Testis (tissue), 2 donors: ENCODE measurements at regions not wholly inside any gene's neighbourhood (a gene's known extent, or its start where the extent isn't known, plus 50 kb on each side); places are given as distances from the start of the nearest gene placed in this dataset.

Experiments
- DNase-seq: peaks from one replicate; pipeline ENCODE4 v3.0.0-alpha.2; 2019
- H3K27ac ChIP-seq, 2 donors: fragments of 200-600 bp; sonication (generic); one replicate each; pipeline ENCODE4 v1.5.1; 2019
- H3K27me3 ChIP-seq: fragments of 200-600 bp; sonication (generic); one replicate; pipeline ENCODE4 v1.5.1; 2019
- H3K36me3 ChIP-seq: fragments of 200-600 bp; sonication (generic); one replicate; pipeline ENCODE4 v1.5.1; 2017; ENCODE audit warnings: low read depth; ENCODE audit errors: missing control alignments
- H3K4me1 ChIP-seq: fragments of 200-600 bp; sonication (generic); one replicate; pipeline ENCODE4 v1.5.1; 2019
- H3K4me3 ChIP-seq, 2 donors: fragments of 200-600 bp; sonication (generic); one replicate each; pipeline ENCODE4 v1.5.1; 2017 to 2019
- H3K9me3 ChIP-seq: fragments of 200-600 bp; sonication (generic); one replicate; pipeline ENCODE4 v1.5.1; 2017
- POLR2A ChIP-seq: fragments of 450-650 bp; IDR thresholded peaks from one replicate; pipeline ENCODE4 v1.6.1; 2017; ENCODE audit warnings: antibody characterized with exemption, mild to moderate bottlenecking, moderate library complexity
- WGBS, 2 donors: methylation state at CpG; one replicate each; pipeline ENCODE4 v1.1.5; 2018; 5-methylcytosine and 5-hydroxymethylcytosine counted together
- intact Hi-C: fragments of 100-400 bp; cut with DNase I; formaldehyde crosslinking; loops from one replicate; pipeline ENCODE4 v1.15.1; 2023; ENCODE audit warnings: low total_unique reads
- TF ChIP-seq, protein P1 (sequence below), 3 experiments: fragments of 450-650 bp in 2 of 3; fragments of 200-600 bp in 1 of 3; sonication (generic) in 1 of 3; IDR thresholded peaks; one replicate each; pipeline ENCODE4 v1.5.1; 2016 to 2019; ENCODE audit warnings: antibody characterized with exemption in 3 of 3, mild to moderate bottlenecking in 2 of 3, moderate library complexity in 1 of 3

- DNase-seq: no peak
- no peaks in the 10 kb centered on the region for H3K36me3 ChIP-seq
- 93% methylated on average over 1 of the region's 1 CpG for WGBS, 2 donors
- no peaks in the 10 kb centered on the region for H3K4me1 ChIP-seq
- H3K27ac ChIP-seq: no peak overlapping the region
- TF ChIP-seq, protein P1, sequence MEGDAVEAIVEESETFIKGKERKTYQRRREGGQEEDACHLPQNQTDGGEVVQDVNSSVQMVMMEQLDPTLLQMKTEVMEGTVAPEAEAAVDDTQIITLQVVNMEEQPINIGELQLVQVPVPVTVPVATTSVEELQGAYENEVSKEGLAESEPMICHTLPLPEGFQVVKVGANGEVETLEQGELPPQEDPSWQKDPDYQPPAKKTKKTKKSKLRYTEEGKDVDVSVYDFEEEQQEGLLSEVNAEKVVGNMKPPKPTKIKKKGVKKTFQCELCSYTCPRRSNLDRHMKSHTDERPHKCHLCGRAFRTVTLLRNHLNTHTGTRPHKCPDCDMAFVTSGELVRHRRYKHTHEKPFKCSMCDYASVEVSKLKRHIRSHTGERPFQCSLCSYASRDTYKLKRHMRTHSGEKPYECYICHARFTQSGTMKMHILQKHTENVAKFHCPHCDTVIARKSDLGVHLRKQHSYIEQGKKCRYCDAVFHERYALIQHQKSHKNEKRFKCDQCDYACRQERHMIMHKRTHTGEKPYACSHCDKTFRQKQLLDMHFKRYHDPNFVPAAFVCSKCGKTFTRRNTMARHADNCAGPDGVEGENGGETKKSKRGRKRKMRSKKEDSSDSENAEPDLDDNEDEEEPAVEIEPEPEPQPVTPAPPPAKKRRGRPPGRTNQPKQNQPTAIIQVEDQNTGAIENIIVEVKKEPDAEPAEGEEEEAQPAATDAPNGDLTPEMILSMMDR (IDR thresholded peaks at IDR 0.05): no peak
- no peak for TF ChIP-seq POLR2A
- H3K4me3 ChIP-seq: no peak overlapping the region
- H3K27me3 ChIP-seq: no peaks in the 10 kb centered on the region
- no peaks in the 10 kb centered on the region for H3K9me3 ChIP-seq
- intact Hi-C loops: no loop called here
These were observed 74.8 kb upstream of the PIK3R1 start for GRCh38 chr5:68140763-68141162.

DNA sequence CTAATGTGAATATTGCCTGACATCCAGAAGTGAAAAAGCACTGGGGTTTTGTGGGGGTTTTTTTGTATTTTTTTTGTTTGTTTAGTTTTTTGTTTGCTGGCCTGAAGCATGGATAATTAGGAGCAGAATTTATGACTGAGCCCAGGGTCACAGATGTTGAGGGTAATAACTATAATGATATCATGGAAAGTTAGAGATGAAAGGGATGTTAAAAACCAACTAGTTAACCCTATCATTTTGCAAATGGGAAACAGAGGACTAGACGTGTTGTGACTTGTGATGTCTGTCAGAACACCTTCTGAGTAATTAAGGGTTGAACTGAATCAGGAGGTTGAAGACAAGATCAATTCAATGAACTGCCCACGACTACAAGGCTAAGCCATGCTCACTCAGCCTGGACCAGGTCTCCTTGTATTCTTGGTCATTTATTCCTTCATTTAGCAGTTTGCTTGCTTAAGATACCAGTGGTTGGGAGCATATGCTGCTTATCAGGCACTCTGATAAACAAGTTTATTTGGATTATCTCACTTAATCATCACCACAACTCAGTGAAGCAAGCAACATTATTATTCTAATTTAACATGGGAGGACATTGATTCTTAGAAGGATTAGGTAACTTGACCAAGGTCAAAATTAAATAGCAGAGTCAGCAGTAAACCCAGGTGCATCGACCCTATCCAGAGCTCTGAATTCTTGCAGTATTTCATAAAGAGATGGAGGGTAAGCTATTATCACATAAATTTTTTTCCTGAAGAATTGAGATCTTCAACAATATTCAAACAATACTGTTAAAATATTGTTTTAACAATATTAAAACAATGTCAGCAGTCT, 75.7 kb upstream of the PIK3R1 start:
- 75 to 84% methylated on average over 3 of the region's 3 CpGs for WGBS, 2 donors
- no peaks in the 10 kb centered on the region for H3K4me1 ChIP-seq
- DNase-seq: no peak
- intact Hi-C loops: no loop called here
- TF ChIP-seq, protein P1 (IDR thresholded peaks at IDR 0.05): no peak
- no peak for TF ChIP-seq POLR2A
- H3K4me3 ChIP-seq: no peak overlapping the region
- no peaks in the 10 kb centered on the region for H3K9me3 ChIP-seq
- no peaks in the 10 kb centered on the region for H3K27me3 ChIP-seq
- H3K36me3 ChIP-seq: no peaks in the 10 kb centered on the region
- no peak overlapping the region for H3K27ac ChIP-seq

DNA sequence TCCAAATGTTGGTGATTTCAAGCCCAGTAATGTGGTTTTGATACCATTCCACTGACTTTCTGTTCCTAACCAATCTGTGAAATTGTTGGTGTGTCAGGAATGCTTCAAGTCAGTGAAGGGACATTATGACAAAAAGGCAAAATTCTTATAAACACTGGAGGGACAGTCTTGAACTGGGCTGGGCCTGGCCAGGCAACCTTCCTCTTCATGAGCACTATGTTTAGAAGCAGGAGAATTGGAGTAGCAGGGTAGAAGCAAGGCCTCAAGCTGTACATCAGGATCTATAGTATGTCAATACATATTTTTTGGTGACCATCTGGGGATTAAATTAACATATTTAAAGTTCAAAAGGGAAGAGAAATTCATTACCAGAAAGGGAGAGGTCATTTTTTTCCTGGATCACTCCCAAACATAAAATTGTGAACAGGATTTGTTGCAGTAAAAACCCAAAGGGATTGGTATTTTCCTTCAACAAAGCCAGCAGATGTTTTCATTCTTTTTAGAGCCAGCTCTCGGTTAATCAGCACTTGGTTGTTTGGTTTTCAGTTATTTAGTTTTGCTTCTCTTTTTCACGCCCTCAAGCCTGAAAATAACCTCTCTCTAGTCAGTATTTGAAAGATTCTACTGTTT, 77.9 kb upstream of the PIK3R1 start:
- WGBS, 2 donors: 68 to 74% methylated on average over 2 of the region's 2 CpGs
- intact Hi-C loops: no loop called here

DNA sequence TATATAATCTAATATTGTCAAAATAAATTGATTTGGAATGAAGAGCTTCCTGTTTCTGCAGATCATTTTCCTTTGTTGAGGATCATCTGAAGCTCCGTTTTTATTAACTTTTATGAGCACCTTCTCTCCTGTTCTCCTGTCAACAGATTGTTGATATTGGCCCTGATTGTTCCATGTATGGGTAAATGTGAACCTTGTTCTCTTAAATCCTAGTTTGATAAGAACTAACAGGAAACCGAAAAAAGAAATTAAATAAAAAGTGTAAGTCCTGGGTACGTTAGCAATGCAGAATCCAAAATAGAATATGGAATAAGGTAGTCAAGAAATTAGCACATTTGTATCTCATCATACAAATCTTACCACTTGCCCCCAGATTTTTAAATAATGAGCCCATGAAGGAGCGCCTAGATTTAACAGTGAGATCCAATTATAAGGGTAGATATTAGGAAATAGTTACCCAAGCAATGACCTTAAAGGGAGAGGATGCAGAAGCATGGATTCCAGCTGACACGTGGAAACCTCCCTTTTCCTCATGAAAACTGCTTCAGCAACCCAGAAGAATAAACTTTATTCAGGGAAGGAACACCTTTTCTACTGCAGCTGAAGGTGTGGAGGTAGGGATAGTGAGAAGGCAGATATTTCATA, 80.8 kb upstream of the PIK3R1 start:
- Histone ChIP-seq H3K9me3 (no peaks in the 10 kb centered on the region), H3K27me3 (no peaks in the 10 kb centered on the region), H3K4me1 (no peaks in the 10 kb centered on the region), H3K27ac (no peak overlapping the region), H3K36me3 (no peaks in the 10 kb centered on the region), H3K4me3 (no peak overlapping the region)
- WGBS, 2 donors: 86 to 87% methylated on average over 5 of the region's 5 CpGs
- TF ChIP-seq, protein P1 (IDR thresholded peaks at IDR 0.05): no peak
- no peak for TF ChIP-seq POLR2A
- no peak for DNase-seq
- intact Hi-C loops: no loop called here

More for the DNA sequence above, 77.9 kb upstream of the PIK3R1 start:
- H3K9me3 ChIP-seq: no peaks in the 10 kb centered on the region
- H3K4me1 ChIP-seq: no peaks in the 10 kb centered on the region
- no peak overlapping the region for H3K27ac ChIP-seq
- no peak overlapping the region for H3K4me3 ChIP-seq
- DNase-seq: no peak
- H3K36me3 ChIP-seq: no peaks in the 10 kb centered on the region
- TF ChIP-seq POLR2A: no peak
- TF ChIP-seq, protein P1 (IDR thresholded peaks at IDR 0.05): no peak
- no peaks in the 10 kb centered on the region for H3K27me3 ChIP-seq
